K562 (cell line): ENCODE measurements at regions not wholly inside any gene's neighbourhood (a gene's known extent, or its start where the extent isn't known, plus 50 kb on each side); places are given as distances from the start of the nearest gene placed in this dataset.

Source experiments
- ATAC-seq: fragments of 200-7000 bp; cut with Tn5 transposase; 3 replicates; pipeline ENCODE4 v1.9.1; 2020; ENCODE audit warnings: moderate library complexity
- BruUV-seq: library from RNA; stranded (reverse); fragments of 400-500 nt; replicated peaks from 2 replicates; lab custom pipeline; 2021; lab: Mats Ljungman, UMichigan
- CTCF ChIA-PET: fragments of 300-600 bp; formaldehyde crosslinking; extraction: SDS; loops from one replicate; lab custom pipeline; 2021; ENCODE audit warnings: low intra/inter-chr PET ratio; lab: Yijun Ruan, JAX
- POLR2A ChIA-PET: fragments of 300-600, 350-650 bp; sonication (Branson Sonifier 250); formaldehyde crosslinking; extraction: SDS; loops from one replicate; lab custom pipeline; 2021; ENCODE audit warnings: antibody characterized with exemption, inconsistent platforms; lab: Yijun Ruan, JAX
- DNase-seq, 4 experiments: peaks; one replicate each; pipeline versions ENCODE4 v3.0.0 to v3.0.0-alpha.2; 2011 to 2018; ENCODE audit warnings: low spot score in 3 of 4, mixed read lengths in 3 of 4; ENCODE audit errors: extremely low read depth in 1 of 4
- FAIRE-seq: peaks from 2 replicates; lab custom pipeline; 2011; peaks lifted over from hg19 to GRCh38; lab: Jason Lieb, UNC
- H2AFZ ChIP-seq: 2 replicates; pipeline ENCODE4 v1.6.0; 2011; ENCODE audit warnings: low read depth, low read length, control low read depth, inconsistent platforms
- H3K27ac ChIP-seq: fragments of 200-600 bp; 3 replicates; pipeline ENCODE4 v1.8.0; 2011; ENCODE audit warnings: low read depth, mild to moderate bottlenecking, control low read depth, inconsistent platforms, low read length, moderate library complexity, mixed read lengths; ENCODE audit errors: extremely low read depth
- H3K27me3 ChIP-seq, 2 experiments: fragments of 300-600 bp in 1 of 2; 2 replicates in 1 of 2; 3 replicates in 1 of 2; pipeline versions ENCODE4 v1.6.0 to v1.8.0; 2011; ENCODE audit warnings: inconsistent platforms in 2 of 2, low read length in 2 of 2, mild to moderate bottlenecking in 1 of 2, mixed read lengths in 1 of 2, moderate library complexity in 1 of 2; ENCODE audit not compliant: control insufficient read depth in 2 of 2, insufficient read depth in 2 of 2
- H3K36me3 ChIP-seq: fragments of 300-600 bp; 3 replicates; pipeline ENCODE4 v1.8.0; 2011; ENCODE audit warnings: mild to moderate bottlenecking, low read length, inconsistent platforms; ENCODE audit not compliant: control insufficient read depth, insufficient read depth
- H3K4me1 ChIP-seq, 2 experiments: fragments of 200-600 bp in 1 of 2; replicated peaks in 1 of 2; 2 replicates in 1 of 2; 3 replicates in 1 of 2; pipeline versions ENCODE4 v1.5.1 to v1.8.0; 2011; ENCODE audit warnings: inconsistent platforms in 2 of 2, low read length in 2 of 2, mild to moderate bottlenecking in 1 of 2, mixed read lengths in 1 of 2, moderate library complexity in 1 of 2; ENCODE audit not compliant: control insufficient read depth in 2 of 2, insufficient read depth in 2 of 2
- H3K4me2 ChIP-seq: 2 replicates; pipeline ENCODE4 v1.6.1; 2011; ENCODE audit warnings: low read length, control low read depth, inconsistent platforms, mixed read lengths; ENCODE audit not compliant: insufficient read depth
- H3K4me3 ChIP-seq: fragments of 200-600 bp; sonication (generic), shearing (Covaris generic); 2 replicates; pipeline ENCODE4 v1.5.1; 2016; ENCODE audit warnings: control low read depth, inconsistent platforms
- H3K79me2 ChIP-seq: fragments of 200-600 bp; 3 replicates; pipeline ENCODE4 v1.8.0; 2011; ENCODE audit warnings: low read length, inconsistent platforms; ENCODE audit not compliant: control insufficient read depth, insufficient read depth
- H3K9ac ChIP-seq, 2 experiments: 2 replicates each; pipeline versions ENCODE4 v1.6.0 to v1.6.1; 2011; ENCODE audit warnings: low read depth in 2 of 2, low read length in 2 of 2, control low read depth in 1 of 2, inconsistent platforms in 1 of 2, mild to moderate bottlenecking in 1 of 2, mixed read lengths in 1 of 2; ENCODE audit not compliant: insufficient read depth in 1 of 2
- H3K9me1 ChIP-seq: one replicate; pipeline ENCODE4 v1.6.0; 2011; ENCODE audit warnings: inconsistent platforms, mild to moderate bottlenecking, low read length, moderate library complexity; ENCODE audit not compliant: control insufficient read depth, insufficient read depth
- H3K9me3 ChIP-seq: replicated peaks from 2 replicates; pipeline ENCODE4 v1.5.1; 2011; ENCODE audit warnings: low read depth, low read length, inconsistent platforms; ENCODE audit not compliant: control insufficient read depth, insufficient read depth
- H4K20me1 ChIP-seq: replicated peaks from 2 replicates; pipeline ENCODE4 v1.6.1; 2011; ENCODE audit warnings: low read length, inconsistent platforms, mixed read lengths; ENCODE audit not compliant: control insufficient read depth, insufficient read depth
- MCM3 ChIP-seq: fragments of 450-650 bp; IDR thresholded peaks from 2 replicates; pipeline ENCODE4 v1.6.1; 2016
- NFE2 ChIP-seq: IDR thresholded peaks from 2 replicates; pipeline ENCODE4 v1.6.1; 2014; ENCODE audit warnings: antibody characterized with exemption, low read depth
- NR2C1 ChIP-seq, 2 experiments: fragments of 450-650 bp; IDR thresholded peaks; 2 replicates each; pipeline ENCODE4 v1.6.1; 2017; ENCODE audit warnings: mild to moderate bottlenecking in 2 of 2, antibody characterized with exemption in 1 of 2, inconsistent platforms in 1 of 2, missing compliant biosample characterization in 1 of 2, missing genetic modification characterization in 1 of 2
- RAD21 ChIP-seq, 2 experiments: fragments of 250-450 bp in 1 of 2; fragments of 450-650 bp in 1 of 2; sonication (Bioruptor Pico) in 1 of 2; formaldehyde crosslinking in 1 of 2; IDR thresholded peaks in 1 of 2; conservative IDR thresholded peaks in 1 of 2; 2 replicates each; pipeline versions ENCODE4 v1.4.0 to v1.8.0; 2020 to 2022; ENCODE audit warnings: mild to moderate bottlenecking in 2 of 2, moderate library complexity in 1 of 2
- SMC3 ChIP-seq: conservative IDR thresholded peaks from 2 replicates; pipeline ENCODE4 v1.6.1; 2011; ENCODE audit warnings: low read depth, low read length, improper control_type of control experiment; ENCODE audit not compliant: insufficient read depth
- SP1 ChIP-seq: sonication (generic); formaldehyde crosslinking; IDR thresholded peaks from 2 replicates; pipeline ENCODE4 v1.8.1; 2022; ENCODE audit warnings: mild to moderate bottlenecking, missing genetic modification reagents
- SRSF3 ChIP-seq: fragments of 200-400 bp; formaldehyde crosslinking; IDR thresholded peaks from 2 replicates; pipeline ENCODE4 v1.6.1; 2016; ENCODE audit warnings: mild to moderate bottlenecking, low read length, moderate library complexity; ENCODE audit not compliant: insufficient read depth
- TEAD2 ChIP-seq: fragments of 450-650 bp; IDR thresholded peaks from 2 replicates; pipeline ENCODE4 v1.6.1; 2016; ENCODE audit warnings: missing genetic modification characterization, control low read depth, missing compliant biosample characterization
- ZNF354B ChIP-seq: fragments of 250-450 bp; sonication (Bioruptor Pico); IDR thresholded peaks from 2 replicates; pipeline ENCODE4 v1.4.0; 2020
- ZNF717 ChIP-seq: fragments of 250-450 bp; sonication (Bioruptor Pico); IDR thresholded peaks from 2 replicates; pipeline ENCODE4 v1.5.0; 2021
- WGBS: fragments of 100-300 bp; shearing (Covaris generic); methylation state at CpG from one replicate; pipeline ENCODE4 v1.1.6; 2016; ENCODE audit warnings: low coverage, mixed read lengths; ENCODE audit not compliant: insufficient coverage; ENCODE audit errors: missing lambda C conversion rate; 5-methylcytosine and 5-hydroxymethylcytosine counted together
- in situ Hi-C: fragments of 300-500 bp; cut with MboI; formaldehyde crosslinking; loops from 4 replicates; pipeline ENCODE4 v1.15.0; 2018; ENCODE audit warnings: inconsistent platforms, mixed read lengths
- intact Hi-C: fragments of 100-400 bp; cut with micrococcal nuclease; formaldehyde crosslinking; loops from 2 replicates; pipeline ENCODE4 v1.14.2; 2022
- TF ChIP-seq, protein P1 (sequence below): fragments of 250-450 bp; sonication (Bioruptor Pico); IDR thresholded peaks from 2 replicates; pipeline ENCODE4 v1.4.0; 2020; ENCODE audit warnings: mild to moderate bottlenecking, moderate library complexity, borderline replicate concordance
- TF ChIP-seq, protein P2 (sequence below): fragments of 250-450 bp; sonication (Bioruptor Pico); IDR thresholded peaks from 2 replicates; pipeline ENCODE4 v1.4.0; 2020; ENCODE audit warnings: mild to moderate bottlenecking, moderate library complexity
- TF ChIP-seq, protein P3 (sequence below): fragments of 450-650 bp; IDR thresholded peaks from 2 replicates; pipeline ENCODE4 v1.6.1; 2018; ENCODE audit warnings: mild to moderate bottlenecking, low read depth; ENCODE audit not compliant: partially characterized antibody
- TF ChIP-seq, protein P4 (sequence below): fragments of 450-650 bp; formaldehyde crosslinking; IDR thresholded peaks from 2 replicates; pipeline ENCODE4 v1.4.0; 2020; ENCODE audit warnings: mild to moderate bottlenecking, mixed read lengths

DNA sequence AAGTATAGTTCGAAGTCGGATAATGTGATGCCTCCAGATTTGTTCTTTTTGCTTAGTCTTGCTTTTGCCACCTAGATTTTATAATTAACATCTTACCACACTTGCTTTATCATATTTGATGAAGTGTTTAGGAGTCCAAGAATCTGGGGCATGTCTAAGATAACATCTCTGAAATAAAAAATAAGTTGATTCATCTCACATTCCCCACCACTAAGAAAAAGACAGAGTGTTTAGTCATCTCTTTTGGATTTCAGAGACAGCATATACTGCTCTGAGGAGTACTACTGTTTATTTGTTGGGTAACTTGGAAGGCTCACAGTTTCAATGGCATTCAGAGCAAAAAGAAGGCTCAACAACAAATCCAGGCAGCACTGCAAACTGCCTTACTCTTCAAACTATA, 324.2 kb upstream of the ATP11B start:
- ChIA-PET POLR2A (no interaction called here), CTCF (no interaction called here)
- no peak overlapping the region for H3K9ac ChIP-seq
- no peaks in the 10 kb centered on the region for H3K36me3 ChIP-seq
- no peaks in the 10 kb centered on the region for H3K4me1 ChIP-seq
- H3K4me3 ChIP-seq: no peak overlapping the region
- WGBS: 23% methylated on average over 2 of the region's 2 CpGs
- H3K27ac ChIP-seq: no peak overlapping the region
- no peak overlapping the region for H3K4me2 ChIP-seq
- intact Hi-C loops (no loop called here), in situ Hi-C loops (no loop called here)
- no peaks in the 10 kb centered on the region for H3K27me3 ChIP-seq
- DNase-seq (no peak), FAIRE-seq (no peak), ATAC-seq (no peak)
- H3K79me2 ChIP-seq: no peaks in the 10 kb centered on the region
- H4K20me1 ChIP-seq: no peaks in the 10 kb centered on the region
- no peaks in the 10 kb centered on the region for H3K9me1 ChIP-seq
- no TSS peak for BruUV-seq
- no peak overlapping the region for H2AFZ ChIP-seq
- H3K9me3 ChIP-seq: no peaks in the 10 kb centered on the region
- TF ChIP-seq, protein P1, sequence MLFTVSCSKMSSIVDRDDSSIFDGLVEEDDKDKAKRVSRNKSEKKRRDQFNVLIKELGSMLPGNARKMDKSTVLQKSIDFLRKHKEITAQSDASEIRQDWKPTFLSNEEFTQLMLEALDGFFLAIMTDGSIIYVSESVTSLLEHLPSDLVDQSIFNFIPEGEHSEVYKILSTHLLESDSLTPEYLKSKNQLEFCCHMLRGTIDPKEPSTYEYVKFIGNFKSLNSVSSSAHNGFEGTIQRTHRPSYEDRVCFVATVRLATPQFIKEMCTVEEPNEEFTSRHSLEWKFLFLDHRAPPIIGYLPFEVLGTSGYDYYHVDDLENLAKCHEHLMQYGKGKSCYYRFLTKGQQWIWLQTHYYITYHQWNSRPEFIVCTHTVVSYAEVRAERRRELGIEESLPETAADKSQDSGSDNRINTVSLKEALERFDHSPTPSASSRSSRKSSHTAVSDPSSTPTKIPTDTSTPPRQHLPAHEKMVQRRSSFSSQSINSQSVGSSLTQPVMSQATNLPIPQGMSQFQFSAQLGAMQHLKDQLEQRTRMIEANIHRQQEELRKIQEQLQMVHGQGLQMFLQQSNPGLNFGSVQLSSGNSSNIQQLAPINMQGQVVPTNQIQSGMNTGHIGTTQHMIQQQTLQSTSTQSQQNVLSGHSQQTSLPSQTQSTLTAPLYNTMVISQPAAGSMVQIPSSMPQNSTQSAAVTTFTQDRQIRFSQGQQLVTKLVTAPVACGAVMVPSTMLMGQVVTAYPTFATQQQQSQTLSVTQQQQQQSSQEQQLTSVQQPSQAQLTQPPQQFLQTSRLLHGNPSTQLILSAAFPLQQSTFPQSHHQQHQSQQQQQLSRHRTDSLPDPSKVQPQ (CRISPR knock-in tag): no peak
- TF ChIP-seq, protein P2, sequence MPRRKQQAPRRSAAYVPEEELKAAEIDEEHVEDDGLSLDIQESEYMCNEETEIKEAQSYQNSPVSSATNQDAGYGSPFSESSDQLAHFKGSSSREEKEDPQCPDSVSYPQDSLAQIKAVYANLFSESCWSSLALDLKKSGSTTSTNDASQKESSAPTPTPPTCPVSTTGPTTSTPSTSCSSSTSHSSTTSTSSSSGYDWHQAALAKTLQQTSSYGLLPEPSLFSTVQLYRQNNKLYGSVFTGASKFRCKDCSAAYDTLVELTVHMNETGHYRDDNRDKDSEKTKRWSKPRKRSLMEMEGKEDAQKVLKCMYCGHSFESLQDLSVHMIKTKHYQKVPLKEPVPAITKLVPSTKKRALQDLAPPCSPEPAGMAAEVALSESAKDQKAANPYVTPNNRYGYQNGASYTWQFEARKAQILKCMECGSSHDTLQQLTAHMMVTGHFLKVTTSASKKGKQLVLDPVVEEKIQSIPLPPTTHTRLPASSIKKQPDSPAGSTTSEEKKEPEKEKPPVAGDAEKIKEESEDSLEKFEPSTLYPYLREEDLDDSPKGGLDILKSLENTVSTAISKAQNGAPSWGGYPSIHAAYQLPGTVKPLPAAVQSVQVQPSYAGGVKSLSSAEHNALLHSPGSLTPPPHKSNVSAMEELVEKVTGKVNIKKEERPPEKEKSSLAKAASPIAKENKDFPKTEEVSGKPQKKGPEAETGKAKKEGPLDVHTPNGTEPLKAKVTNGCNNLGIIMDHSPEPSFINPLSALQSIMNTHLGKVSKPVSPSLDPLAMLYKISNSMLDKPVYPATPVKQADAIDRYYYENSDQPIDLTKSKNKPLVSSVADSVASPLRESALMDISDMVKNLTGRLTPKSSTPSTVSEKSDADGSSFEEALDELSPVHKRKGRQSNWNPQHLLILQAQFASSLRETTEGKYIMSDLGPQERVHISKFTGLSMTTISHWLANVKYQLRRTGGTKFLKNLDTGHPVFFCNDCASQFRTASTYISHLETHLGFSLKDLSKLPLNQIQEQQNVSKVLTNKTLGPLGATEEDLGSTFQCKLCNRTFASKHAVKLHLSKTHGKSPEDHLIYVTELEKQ (CRISPR knock-in tag): no peak
- TF ChIP-seq NR2C1 (IDR thresholded peaks at IDR 0.05): no peak
- TF ChIP-seq NR2C1 (tag; IDR thresholded peaks at IDR 0.05): no peak
- TF ChIP-seq, protein P3, sequence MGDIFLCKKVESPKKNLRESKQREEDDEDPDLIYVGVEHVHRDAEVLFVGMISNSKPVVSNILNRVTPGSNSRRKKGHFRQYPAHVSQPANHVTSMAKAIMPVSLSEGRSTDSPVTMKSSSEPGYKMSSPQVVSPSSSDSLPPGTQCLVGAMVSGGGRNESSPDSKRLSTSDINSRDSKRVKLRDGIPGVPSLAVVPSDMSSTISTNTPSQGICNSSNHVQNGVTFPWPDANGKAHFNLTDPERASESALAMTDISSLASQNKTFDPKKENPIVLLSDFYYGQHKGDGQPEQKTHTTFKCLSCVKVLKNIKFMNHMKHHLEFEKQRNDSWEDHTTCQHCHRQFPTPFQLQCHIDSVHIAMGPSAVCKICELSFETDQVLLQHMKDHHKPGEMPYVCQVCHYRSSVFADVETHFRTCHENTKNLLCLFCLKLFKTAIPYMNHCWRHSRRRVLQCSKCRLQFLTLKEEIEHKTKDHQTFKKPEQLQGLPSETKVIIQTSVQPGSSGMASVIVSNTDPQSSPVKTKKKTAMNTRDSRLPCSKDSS: no peak
- no peak for TF ChIP-seq RAD21 (CRISPR knock-in tag; conservative IDR thresholded peaks at IDR 0.05 in 1 of 2, IDR thresholded peaks at IDR 0.05 in 1 of 2)
- no peak for TF ChIP-seq TEAD2 (tag)
- TF ChIP-seq, protein P4, sequence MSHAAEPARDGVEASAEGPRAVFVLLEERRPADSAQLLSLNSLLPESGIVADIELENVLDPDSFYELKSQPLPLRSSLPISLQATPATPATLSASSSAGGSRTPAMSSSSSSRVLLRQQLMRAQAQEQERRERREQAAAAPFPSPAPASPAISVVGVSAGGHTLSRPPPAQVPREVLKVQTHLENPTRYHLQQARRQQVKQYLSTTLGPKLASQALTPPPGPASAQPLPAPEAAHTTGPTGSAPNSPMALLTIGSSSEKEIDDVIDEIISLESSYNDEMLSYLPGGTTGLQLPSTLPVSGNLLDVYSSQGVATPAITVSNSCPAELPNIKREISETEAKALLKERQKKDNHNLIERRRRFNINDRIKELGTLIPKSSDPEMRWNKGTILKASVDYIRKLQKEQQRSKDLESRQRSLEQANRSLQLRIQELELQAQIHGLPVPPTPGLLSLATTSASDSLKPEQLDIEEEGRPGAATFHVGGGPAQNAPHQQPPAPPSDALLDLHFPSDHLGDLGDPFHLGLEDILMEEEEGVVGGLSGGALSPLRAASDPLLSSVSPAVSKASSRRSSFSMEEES: no peak
- TF ChIP-seq SRSF3: no peak
- no peak for TF ChIP-seq MCM3
- TF ChIP-seq SMC3: no peak
- TF ChIP-seq NFE2: no peak
- no peak for TF ChIP-seq ZNF717 (CRISPR knock-in tag)
- no peak for TF ChIP-seq ZNF354B (CRISPR knock-in tag)
- no peak for TF ChIP-seq SP1 (CRISPR knock-in tag)
